NCI-H524 (cell line): ENCODE measurements at regions not wholly inside any gene's neighbourhood (a gene's known extent, or its start where the extent isn't known, plus 50 kb on each side); places are given as distances from the start of the nearest gene placed in this dataset.
"Not testable (repeated sequence)": the region's sequence is repeated elsewhere in the genome, so short reads cannot be mapped to it uniquely, and the experiment has no call there.

ENCODE experiments used
- DNase-seq, 2 experiments: peaks; one replicate each; lab custom pipeline; 2025; lab: John Stamatoyannopoulos, UW

DNA sequence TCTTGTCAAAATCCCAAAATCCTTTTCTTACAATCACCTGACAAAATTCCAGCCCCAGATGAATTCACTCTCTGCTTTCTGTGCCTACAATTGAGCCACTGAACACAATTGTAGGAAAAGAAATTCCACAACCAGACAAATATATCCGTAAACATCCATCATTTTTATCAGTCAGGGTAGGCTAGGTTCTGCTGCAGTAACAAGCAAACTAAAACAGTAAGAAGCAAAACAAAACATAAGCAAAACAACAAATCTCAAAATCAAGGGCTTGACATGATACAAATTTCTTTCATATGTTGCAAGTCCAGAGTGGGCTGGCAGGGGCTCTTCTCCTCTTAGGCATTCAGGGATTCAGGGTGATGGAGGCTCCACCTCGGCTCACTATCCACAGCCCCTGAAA is 114.2 kb upstream of the MAN2A1 start:
- DNase-seq: no peak

DNA sequence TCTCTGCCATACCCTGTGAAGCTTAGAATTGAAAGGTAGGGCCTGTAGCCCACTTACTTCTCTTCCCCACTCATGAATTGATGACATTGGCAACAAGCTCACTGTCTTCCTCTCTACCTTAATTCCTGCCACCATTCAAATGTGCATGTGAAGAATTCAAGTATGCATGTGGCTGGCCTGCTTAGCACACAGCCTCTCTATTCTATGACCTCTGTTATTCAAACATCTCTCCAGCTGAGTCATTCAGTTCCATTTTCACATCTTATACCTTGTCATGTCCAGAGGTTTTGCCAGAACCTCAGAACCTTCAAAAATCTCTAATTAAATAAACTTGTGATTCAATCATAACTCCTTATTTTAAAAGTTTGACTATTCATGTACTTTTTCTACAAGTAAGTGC is 114.7 kb upstream of the MAN2A1 start:
- DNase-seq: no peak

DNA sequence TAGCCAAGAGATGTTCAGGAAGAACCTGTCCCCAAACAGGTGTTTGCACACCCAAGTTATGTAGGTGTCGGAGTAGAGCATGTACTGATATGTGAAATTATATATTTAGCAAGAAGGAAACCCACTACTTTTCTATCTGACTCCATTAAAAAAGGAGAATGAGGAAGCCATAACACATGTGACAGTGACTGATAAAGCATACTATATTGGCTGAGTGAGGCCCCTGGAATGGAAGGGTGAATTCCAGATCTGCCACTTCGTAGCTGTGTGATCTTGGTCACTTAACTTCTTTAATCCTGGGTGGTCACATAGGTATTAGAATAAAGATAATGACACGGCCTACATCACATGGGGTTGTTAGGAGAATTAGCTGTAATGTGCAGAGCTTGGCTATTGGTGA is 116.0 kb upstream of the MAN2A1 start:
- DNase-seq: no peak

DNA sequence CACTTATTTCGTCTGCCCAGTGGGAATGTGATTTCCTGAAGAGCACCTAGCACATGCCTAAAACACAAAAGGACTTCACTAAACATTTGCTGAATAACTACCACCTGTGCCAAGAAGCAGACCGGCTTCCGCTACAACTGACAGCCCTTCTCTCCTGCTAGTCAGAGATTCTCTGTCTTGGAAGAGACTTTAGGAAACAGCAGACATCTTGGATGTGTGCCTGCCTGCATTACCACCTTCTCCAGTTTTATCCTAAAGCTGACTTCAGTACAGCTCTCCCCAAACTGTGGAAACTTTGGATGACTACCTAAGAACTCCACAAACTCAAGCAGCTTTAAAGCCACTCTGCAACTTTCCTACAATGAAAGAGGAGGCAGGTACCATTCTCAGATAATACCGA is 116.5 kb upstream of the MAN2A1 start:
- no peak for DNase-seq

DNA sequence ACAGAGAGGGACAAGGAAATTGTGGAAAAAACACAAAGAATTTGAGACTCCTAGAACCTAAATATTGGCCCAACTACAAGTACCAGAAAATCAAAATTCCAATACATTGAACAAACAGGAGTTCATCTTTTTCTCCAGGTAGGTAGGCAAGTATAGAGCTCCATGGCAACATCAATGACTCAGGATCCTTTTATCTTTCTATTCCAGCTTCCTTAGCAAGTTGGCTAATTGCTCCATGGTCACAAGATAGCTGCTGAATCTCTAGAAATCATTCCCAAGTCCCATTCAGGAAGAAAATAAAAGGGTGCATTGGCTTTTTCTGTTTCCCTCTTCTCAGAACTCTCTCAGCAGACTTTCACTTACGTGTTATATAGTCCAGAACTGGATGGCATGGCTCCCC is 117.9 kb upstream of the MAN2A1 start:
- no peak for DNase-seq

DNA sequence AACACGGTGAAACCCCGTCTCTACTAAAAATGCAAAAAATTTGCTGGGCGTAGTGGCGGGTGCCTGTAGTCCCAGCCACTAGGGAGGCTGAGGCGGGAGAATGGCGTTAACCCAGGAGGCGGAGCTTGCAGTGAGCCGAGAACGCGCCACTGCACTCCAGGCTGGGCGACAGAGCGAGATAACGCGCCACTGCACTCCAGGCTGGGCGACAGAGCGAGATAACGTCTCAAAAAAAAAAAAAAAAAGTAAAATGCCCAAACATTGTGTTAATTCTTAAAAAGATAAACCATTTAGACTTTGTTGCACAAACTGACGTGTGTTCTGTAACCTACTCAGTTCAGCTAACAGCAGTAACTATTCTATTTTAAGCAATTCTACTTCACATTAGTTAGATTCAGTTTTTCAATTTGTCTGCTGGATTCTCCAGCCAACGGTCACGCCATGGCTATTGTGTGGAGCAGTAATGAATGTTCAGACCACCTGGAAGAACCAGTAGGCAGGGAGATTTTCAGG is 119.3 kb upstream of the MAN2A1 start:
- no peak for DNase-seq

DNA sequence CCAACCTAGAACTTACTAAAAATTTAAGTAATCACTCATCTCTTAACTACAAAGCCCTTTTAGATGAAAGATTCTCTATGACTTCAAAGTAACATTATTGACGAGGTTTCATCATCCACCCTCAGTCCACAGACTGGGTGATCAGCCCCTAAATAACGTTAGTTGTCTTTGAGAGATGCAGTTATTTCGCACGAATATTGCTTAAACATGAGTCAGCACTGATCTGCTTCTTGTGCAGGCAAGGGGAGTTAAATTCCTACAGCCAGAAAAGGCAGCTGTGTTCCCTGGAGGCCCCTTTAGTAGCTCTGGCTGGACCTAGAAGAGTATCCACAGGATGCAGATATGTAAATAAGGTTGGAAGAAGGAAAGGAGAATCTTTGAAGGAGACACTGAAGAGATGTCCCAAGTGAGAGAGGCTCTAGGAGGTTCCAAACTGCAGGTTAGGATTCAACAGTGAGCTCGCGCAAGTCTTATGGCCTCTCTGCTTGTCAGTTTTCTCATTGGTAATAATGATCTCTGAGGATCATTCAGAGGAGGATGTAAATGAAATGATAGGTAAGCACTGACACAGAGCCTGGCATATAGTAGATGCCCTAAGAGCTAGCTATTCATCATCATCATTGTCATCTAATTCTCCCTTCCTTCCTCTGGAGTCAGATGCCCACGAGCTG is 122.2 kb upstream of the MAN2A1 start:
- DNase-seq: no peak

DNA sequence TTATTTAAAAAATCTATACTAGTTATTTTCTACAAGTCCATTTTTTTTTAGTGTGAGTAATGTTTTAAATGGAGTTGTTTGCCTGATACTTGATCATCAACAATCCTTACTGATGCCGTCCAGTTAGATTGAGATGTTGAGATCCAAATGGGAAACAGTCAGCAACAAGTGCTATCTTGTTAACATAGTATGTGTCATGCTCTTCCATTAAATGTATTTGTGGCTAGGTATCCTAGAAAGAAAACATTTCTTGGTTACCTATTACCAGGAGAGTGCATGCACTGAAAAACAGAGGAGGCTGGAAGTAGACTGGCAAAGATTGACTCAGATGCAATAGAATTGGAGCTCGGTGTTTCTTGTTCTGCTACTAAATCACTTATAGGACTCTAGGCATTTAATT is 123.4 kb upstream of the MAN2A1 start:
- no peak for DNase-seq

DNA sequence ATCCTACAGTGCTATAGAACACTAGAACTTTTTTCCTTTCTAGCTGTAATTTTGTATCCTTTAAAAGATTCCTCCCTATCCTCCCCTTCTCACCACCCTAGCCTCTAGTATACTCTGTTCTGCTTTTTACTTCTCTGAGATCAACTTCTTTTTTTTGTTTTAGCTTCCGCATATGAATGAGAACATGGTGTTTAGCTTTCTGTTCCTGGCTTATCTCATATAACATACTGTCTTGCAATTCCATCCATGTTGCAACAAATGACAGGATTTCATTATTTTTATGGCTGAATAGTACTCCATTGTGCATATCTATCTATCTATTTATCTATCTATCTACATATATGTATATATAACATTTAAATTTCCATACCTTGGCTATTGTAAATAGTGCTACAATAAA is 126.0 kb upstream of the MAN2A1 start:
- no peak for DNase-seq

DNA sequence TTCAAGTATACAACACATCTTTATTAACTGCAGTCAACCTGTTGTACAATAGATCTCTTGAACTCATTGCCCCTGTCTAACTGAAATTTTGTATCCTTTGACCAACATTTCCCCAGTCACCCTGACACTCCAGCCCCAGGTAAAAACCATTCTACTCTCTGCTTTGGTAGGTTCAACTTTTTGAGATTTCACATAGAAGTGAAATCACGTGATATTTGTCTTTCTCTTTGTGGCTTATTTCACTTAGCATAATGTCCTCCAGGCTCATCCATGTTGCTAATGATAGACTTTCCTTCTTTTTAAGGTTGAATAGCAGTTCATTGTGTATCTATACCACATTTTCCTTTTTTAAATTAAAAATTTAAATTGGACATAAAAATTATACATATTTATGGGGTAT is 126.5 kb upstream of the MAN2A1 start:
- no peak for DNase-seq

DNA sequence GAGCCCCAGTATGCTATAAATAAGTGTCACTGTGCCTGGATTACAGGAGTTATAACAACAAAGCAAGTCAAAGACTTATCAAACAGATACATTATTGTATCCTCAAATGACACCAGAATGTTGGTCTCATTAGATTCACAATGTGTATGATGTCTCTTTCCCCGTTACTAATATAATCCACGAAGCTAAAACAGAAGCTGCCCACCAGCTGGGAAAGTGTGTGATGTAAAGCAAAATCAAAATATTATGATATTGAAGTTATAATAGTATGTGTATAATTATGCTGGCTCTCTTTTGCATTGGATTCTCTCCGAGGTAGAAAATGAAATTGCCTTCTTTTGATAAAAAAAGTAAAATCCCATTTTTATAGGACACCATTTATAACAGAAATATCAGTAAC is 127.3 kb upstream of the MAN2A1 start:
- no peak for DNase-seq

DNA sequence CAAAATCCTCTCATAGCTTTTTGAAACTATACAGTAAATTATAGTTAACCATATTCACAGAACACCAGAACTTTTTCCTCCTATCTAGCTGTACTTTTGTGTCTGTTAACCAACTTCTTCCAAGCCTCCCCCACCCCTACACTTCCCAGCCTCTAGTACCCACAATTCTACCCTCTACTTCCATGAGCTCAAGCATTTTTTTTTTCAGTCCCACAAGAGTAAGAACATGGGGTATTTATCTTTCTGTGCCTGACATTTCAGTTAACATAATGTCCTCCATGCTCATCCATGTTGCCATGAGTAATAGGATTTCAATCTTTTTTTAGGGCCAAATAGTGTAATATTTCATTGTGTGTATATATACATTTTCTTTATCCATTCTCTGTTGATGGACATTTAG is 128.3 kb upstream of the MAN2A1 start:
- no peak for DNase-seq

DNA sequence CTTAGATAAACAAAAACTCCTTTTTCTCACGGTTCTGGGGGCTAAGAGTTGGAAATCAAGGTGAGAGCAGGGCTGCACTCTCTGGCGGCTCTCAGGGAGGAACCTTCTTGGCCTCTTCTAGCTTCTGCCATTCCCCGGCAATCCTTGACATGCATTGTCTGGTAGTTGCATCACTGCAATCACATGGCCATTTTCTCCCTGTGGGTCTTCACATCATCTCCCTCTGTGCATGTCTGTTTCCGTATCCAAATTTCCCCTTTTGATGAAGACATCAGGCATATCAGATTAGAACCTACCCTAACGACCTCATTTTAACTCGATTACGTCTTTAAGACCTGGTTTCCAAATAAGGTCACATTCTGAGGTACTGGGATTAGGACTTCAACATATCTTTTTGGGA is 129.2 kb upstream of the MAN2A1 start:
- no peak for DNase-seq

DNA sequence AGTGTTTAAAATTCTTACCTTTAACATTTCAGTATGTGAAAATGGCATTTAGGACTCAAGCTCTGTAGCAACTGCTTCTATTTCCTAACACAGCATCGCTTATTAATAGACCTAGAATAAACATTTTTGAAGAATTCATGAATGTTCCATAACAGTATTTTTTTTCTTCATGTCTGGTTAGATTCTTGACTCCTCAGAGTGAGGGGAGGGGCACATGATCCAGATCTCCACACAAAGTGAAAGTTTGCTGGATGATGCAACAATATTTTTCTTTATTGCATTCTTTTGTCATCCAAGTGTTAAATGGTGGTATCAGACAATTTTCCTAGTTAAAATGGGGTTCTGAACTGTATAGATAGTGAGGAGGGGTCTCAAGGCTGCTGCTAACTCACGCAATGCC is 130.8 kb upstream of the MAN2A1 start:
- no peak for DNase-seq

DNA sequence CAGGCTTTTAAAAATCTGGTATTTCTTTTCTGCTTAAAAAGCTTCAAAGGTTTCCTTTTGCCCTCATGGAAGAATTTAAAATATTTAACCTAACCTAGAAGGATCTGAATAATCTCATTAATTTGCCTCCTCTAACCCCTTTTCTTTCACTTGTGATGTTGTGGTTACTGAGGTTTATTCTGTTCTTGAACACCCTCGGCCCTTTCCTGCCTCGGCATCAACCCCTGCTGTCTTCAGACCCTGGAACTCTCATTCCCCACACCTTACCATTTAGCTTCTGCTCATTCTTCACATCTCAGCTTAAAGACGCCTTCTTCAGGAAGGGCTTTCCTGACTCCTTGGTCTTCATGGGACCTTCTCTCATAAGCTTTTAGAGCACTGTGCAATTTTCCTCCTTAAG is 131.4 kb upstream of the MAN2A1 start:
- DNase-seq: no peak

DNA sequence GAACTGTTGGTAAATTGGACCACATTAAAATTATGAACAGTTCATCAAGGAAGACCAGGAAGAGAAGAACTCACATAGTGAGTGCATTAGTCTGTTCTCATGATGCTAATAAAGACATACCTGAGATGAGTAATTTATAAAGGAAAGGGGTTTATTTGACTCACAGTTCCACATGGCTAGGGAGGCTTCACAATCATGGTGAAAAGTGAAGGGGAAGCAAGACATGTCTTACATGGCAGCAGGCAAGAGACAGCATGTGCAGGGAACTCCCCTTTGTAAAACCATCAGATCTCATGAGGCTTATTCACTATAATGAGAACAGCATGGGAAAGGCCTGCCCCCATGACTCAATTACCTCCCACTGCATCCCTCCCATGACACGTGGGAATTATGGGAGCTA is 135.9 kb upstream of the MAN2A1 start:
- DNase-seq: no peak

DNA sequence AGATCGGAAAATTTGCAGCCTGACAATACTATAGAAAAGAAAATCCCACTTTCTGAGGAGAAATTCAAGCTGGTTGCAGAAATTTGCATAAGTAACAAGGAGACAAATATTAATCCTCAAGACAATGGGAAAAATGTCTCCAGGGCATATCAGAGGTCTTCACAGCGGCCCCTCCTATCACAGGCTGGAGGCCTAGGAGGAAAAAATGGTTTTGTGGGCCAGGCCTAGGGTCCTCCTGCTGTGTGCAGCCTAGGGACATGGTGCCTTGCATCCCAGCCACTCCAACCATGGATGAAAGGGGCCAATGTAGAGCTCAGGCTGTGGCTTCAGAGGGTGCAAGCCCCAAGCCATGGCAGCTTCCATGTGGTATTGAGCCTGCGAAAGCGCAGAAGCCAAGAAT is 138.5 kb upstream of the MAN2A1 start:
- DNase-seq: not testable (repeated sequence)

DNA sequence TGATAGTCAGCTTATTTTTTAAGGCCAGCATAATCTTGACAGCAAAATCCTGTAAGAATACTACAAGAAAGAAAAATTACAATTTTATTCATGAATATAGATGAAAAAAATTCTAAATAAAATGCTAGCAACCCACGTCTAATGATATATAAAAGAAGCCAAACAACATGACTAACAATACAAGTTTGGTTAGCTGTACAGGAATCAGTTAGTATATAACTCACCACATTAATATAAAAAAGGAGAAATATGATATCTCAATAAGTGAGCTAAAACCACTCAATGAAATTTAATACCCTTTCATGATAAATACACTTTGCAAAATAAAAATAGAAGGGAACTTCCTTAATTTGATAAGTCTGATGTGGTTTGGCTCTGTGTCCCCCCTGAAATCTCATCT is 139.7 kb upstream of the MAN2A1 start:
- no peak for DNase-seq

DNA sequence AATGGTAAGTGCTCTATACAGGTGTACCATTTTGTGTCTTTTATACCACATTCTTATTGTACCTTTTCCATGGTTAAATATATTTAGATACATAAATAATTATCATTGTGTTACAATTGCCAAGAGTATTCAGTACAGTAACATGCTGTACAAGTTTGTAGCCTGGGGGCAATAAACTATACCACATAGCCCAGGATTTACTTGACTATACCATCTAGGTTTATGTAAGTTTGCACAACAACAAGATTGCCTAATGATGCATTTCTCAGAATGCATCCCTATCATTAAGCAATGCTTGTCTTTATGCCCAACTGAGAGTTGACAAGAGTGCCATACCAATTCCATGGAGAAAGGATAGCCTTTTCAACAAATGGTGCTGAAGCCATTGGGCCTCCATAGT is 136.7 kb upstream of the PJA2 start:
- no peak for DNase-seq

DNA sequence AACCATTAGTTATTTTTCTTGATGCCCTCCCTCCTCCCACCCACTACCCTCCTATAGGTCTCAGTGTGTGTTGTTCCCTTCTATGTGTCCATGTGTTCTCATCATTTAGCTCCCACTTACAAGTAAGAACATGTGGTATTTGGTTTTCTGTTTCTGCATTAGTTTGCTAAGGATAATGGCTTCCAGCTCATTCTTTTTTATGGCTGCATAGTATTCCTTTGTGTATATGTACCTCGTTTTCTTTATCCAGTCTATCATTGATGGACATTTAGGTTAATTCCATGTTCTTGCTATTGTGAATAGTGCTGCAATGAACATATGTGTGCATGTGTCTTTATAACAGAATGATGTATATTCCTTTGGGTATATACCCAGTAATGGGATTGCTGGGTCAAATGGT is 135.1 kb upstream of the PJA2 start:
- DNase-seq: not testable (repeated sequence)

DNA sequence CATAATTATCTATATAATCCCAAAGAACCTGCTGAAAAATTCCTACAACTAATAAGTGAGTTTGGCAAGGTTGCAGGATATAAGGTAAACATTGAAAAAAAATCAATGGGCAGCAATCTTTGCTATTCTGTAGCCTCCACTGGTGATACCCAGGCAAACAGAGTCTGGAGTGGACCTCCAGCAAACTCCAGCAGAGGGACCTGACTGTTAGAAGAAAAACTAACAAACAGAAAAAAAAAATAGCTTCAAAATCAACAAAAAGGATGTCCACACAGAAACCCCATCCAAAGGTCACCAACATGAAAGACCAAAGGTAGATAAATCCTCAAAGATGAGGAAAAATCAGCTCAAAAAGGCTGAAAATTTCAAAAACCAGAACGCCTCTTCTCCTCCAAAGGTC is 128.9 kb upstream of the PJA2 start:
- DNase-seq: not testable (repeated sequence)

DNA sequence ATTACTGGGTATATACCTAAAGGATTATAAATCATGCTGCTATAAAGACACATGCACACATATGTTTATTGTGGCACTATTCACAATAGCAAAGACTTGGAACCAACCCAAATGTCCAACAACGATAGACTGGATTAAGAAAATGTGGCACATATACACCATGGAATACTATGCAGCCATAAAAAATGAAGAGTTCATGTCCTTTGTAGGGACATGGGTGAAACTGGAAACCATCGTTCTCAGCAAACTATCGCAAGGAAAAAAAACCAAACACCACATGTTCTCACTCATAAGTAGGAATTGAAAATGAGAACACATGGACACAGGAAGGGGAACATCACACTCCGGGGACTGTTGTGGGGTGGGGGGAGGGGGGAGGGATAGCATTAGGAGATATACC is 125.3 kb upstream of the PJA2 start:
- DNase-seq: not testable (repeated sequence)

DNA sequence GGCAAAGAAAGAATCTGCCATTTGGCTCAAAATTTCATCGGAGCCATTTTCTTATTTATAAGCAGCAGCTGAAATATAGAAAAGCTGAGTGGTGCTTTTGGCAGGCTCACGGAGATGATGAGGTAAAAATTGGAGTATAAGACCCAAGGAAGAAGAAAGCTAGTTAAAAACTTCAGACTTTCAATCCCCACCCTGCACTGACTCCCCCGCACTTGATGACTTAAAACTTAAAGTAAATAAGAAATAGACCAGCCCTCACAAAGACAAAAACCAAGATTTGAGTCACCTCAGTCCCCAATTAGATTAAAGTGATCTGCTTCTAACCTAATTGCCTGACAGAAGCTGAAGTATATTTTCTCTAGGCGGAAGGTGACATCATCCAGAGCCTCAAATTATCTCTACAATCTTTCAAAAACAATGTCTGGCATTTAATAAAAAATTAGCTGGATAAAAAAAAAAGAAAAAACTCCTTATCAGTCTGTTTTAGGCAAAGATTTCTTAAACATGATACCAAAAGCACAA is 124.0 kb upstream of the PJA2 start:
- no peak for DNase-seq

DNA sequence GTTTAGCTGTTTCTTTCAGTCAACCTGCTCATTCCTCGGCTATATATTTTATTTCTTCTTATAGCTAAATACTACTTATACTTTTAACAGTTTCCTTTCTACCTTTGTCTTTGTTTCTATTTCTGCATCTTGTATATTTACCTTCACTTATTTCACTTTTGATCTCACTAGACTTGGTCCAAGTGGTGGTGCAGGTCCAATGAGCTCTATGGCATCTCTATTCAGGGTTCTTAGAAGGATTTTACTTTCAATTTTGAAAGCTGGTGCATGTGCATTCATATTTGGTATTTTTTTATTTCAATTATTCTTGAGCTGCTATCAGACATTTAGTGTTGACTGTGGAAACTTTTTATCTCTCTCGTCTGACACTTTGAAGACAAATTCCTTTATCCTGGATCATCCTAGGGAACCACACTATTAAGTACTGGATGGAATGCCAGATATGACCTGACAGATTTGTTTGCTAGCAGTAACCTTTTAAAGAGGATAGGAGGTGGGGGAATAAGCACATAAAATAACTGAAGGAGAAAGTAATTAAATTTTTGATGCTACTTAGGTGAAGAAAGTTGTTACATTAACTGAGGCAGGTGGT is 123.1 kb upstream of the PJA2 start:
- no peak for DNase-seq
